ENCODE measurements at regions not wholly inside any gene's neighbourhood (a gene's known extent, or its start where the extent isn't known, plus 50 kb on each side); places are given as distances from the start of the nearest gene placed in this dataset.
A peak's percentile ranks its signal among the peaks of the same experiment; 100 is the strongest.
"Not testable (repeated sequence)": the region's sequence is repeated elsewhere in the genome, so short reads cannot be mapped to it uniquely, and the experiment has no call there.

GRCh38 chr1:184826001-184826400 lies 71.3 kb upstream of the EDEM3 start:
- intact Hi-C loops (cut with DNase I), result no loop called here
- ATAC-seq (peak; percentile 29 to 63), DNase-seq (no peak)

DNA sequence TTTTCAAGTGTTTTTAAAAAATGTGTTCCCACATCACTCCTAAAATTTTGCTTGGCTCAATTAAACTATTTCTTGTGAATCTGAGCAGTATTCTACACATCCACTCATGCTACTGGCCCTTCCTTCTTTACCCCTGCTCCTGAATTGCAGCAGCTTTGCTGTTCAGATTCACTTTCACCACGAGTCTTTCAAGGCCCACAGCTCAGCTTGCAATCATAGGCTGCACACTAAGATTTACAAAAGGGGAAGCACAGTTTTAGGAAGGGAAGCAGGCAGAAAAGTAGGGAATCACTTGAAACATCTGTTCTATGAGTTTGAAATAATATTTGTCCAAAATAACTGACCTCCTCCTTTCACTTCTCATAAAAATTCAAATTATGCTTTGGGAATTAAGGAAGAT lies 70.9 kb upstream of the EDEM3 start:
- intact Hi-C loops (cut with DNase I), result no loop called here
- ATAC-seq (peak in 1 of 2 donors; percentile 18), DNase-seq (no peak)

DNA sequence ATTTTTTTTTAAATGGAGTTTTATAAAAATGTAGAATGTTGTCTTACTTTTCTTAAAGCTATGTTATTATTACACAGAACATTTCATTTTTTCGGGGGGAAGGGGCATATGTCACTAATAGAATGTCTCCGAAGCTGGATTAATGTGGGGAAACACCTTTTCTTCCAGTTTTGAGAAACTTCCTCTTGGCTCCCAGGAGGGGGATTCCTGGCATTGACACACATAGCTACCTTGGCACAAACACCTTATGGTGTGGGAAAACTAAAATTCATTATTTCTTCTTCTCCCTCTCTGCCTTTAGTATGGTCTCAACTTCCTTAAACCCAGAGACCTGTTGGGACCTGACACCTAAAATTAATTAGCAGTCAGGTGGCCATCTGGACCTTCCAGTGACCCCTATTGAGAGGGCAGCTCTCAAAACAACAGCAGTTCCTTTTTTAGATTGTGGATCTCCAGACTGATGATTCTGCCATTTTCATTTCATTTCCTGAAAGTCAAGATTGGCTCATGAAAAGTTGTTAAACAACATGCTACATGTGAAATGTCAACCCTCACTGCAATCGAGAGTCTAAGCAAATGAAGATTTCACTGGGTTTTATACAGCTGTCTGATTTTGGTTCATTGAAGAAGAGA lies 70.1 kb upstream of the EDEM3 start:
- no peak for DNase-seq
- peak in 1 of 2 donors; percentile 10 for ATAC-seq
- intact Hi-C loops (cut with DNase I), result no loop called here

- DNase-seq (no peak), ATAC-seq (no peak)
Measured at GRCh38 chr1:184823080-184823479, 68.4 kb upstream of the EDEM3 start.

GRCh38 chr1:184822267-184822666 lies 67.6 kb upstream of the EDEM3 start:
- DNase-seq (no peak), ATAC-seq (no peak)
- intact Hi-C loops (cut with DNase I), result no loop called here

More at GRCh38 chr1:184823080-184823479, 68.4 kb upstream of the EDEM3 start:
- intact Hi-C loops (cut with DNase I), result no loop called here

DNA sequence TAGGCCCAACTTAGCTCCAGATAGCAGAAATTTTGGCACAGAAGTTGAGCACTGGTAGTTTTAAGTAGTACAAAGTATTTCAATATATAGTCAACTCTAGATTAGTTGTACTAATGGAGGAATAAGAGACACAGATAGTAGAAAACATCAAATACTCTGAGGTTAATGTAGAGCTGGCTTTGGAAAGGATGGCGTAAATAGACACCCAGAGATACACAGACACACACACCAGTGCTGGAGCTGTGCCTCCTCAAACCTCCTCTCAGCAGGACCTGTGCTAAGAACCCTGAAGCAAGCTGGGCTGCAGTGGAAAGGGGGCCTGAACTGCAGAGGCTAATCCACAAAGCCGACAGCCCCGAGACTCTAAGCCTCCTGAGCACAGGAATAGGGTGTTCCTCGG lies 67.0 kb upstream of the EDEM3 start:
- ATAC-seq (no peak), DNase-seq (no peak)
- intact Hi-C loops (cut with DNase I), result no loop called here

- DNase-seq (no peak), ATAC-seq (no peak)
- intact Hi-C loops (cut with DNase I), result no loop called here
Measured at GRCh38 chr1:184820956-184821355, 66.3 kb upstream of the EDEM3 start.

DNA sequence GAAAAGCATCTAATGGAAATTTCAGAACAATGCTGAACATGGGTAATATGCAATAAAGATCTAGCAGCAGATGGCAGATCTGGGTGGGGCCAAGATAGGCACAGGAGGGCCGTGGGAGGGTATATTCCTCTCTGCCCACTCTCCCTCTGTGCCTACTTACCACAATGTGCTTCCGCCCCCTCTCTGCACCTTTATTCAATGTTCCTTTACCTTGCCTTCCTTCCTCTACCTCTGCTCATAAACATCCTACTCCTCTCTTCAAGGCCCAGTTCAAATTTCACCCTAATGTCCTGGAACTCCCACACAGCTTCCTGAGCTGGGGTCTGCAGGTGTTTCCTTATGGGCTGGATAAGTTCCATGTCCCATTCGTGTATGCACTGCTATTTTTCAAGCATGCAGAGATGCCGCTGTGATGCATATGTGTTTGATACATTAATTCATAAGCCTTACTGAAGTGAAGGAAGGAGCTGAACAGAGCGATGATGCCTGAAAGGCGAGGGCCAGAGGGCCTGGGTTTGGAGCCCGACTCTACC lies 65.6 kb upstream of the EDEM3 start:
- intact Hi-C loops (cut with DNase I), result no loop called here
- ATAC-seq, result no peak

GRCh38 chr1:184818646-184819045 lies 64.0 kb upstream of the EDEM3 start:
- intact Hi-C loops (cut with DNase I), result no loop called here
- no peak for ATAC-seq
- DNase-seq, result no peak

More for the DNA sequence above, 65.6 kb upstream of the EDEM3 start:
- no peak for DNase-seq

DNA sequence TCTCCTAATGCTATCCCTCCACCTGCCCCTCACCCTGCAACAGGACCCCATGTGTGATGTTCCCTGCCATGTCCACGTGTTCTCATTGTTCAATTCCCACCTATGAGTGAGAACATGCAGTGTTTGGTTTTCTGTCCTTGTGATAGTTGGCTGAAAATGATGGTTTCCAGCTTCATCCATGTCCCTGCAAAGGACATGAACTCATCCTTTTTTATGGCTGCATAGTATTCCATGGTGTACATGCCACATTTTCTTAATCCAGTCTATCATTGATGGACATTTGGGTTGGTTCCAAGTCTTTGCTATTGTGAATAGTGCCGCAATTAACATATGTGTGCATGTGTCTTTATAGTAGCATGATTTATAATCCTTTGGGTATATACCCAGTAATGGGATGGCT lies 62.3 kb upstream of the EDEM3 start:
- DNase-seq; intact Hi-C loops (cut with DNase I); ATAC-seq: not testable (repeated sequence)

DNA sequence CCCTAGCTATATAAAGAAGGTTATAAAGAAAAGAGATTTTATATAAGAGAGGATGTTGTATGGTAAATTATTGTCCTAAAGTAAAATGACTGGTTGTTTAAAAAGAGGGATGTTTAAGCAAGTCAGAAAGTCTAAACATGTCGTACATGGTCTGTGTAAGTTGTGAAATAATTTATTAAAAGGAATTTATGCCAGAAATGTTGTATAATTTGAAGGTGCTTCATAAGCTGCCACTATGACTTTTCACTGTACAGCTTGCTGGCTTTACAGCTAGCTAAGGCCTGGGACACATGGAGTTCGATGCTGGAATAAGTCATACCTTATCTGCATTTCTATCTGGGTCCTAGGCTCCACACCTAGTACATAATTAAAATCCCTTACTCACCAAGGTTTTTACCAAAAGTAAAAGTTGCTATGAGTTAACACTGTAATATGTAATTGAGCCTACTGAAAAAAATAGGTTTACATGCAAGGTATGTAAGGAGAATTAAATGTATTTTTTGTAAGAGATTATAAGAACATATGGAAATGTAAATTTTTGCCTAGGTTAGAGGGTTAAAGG lies 59.0 kb upstream of the EDEM3 start:
- DNase-seq, result no peak
- intact Hi-C loops (cut with DNase I), result no loop called here
- no peak for ATAC-seq

- ATAC-seq, result peak; percentile 80 to 88
- intact Hi-C loops (cut with DNase I), result no loop called here
Measured at GRCh38 chr1:184811439-184812111, 56.9 kb upstream of the EDEM3 start.

DNA sequence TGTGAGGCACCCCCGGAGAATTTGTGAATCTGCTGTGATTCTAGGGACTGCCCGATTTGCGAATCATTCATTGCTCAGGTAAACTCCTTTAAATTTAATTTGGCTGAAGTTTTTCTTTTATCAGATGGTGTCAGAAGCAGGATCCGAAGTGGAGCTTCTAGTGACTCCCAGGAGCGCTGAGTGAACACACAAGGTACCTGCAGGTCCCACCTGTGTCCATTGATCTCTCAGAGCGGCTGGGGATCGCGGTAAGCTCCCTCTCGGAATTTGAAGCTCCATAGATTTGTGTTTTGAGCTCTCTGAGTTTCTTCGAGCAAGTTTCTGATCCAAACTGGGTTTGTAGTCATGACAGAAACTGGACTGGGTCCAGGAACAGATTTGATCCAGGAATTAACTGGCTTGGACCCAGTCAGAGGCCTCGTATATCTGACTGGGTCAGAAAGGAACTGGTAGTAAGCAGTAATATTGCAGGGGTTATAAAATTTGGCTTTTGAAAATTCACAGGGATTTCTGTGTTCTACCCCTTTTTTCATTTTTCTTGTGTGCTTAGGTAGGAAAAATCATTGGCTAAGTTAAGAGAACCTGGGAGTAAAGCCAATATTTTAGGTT lies 56.2 kb upstream of the EDEM3 start:
- intact Hi-C loops (cut with DNase I), result no loop called here
- no peak for DNase-seq
- ATAC-seq, result peak; percentile 39 to 66

More at GRCh38 chr1:184811439-184812111, 56.9 kb upstream of the EDEM3 start:
- DNase-seq, result peak; percentile 45

DNA sequence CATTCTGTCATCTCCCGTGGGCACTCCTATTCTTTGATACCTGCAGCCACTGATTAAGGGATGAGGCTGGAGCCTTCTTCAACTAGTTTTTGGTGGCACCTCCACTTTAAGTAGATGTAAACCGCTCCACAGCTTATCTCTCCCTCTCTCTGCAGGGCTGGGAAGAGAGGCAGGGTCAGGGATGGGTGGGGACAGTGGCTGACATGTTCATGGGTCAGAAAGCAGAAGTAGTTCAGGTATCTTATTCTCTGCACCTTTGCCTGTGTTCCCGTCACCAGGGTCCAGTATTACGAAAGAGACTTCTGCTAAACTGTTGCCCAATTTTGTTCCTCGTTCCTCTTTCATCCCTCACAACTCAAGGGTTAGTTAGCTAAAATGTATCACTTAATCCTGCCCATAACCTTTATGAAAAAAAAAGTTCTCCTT lies 51.7 kb upstream of the EDEM3 start:
- DNase-seq (no peak), ATAC-seq (peak; percentile 10 to 38)
- intact Hi-C loops (cut with DNase I), result loop anchor here (5.0 to 10.0 kb wide), 2 partner anchors 176 to 348 kb away; partner anchors contain the start of genes SWT1 (in 1 of the 2) and TRMT1L (in 1 of the 2)

DNA sequence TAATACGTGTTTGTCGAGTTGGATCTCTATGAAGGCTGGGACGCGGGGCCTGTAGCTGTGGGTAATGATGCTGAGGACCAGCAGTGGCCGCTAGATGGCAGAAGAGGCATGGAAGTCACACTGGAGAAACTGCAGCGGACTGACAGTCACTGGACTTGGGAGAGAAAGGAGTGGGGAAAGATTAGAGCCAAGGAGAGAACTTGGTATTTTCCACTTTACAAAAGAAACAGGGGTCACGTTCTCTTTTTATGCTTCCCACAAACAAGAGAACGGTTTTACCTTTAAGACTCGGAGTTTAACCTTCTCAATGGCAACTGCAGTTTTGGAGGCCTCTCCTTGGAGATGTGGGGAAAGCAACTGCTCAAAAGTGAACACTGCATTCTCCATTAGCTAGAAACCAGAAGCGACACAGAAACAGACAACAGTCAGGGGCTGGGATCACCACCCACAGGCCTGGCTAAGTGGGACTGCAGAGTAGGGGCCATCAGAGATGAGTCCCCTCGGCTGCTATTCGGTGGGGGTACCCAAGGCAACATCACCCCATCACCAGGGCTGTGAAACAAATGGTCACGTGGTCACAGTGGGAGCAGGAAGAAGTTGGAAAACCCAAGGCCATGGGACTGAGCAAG lies 51.1 kb upstream of the EDEM3 start:
- DNase-seq (peak; percentile 89), ATAC-seq (peak; percentile 95 to 96)
- intact Hi-C loops (cut with DNase I), result loop anchor here (1.0 to 10.0 kb wide), 3 partner anchors 177 to 349 kb away; partner anchors contain the start of genes SWT1 (in 1 of the 2) and TRMT1L (in 1 of the 2)

Measured in left cardiac atrium (tissue), 4 donors.